ENCODE measurements at regions not wholly inside any gene's neighbourhood (a gene's known extent, or its start where the extent isn't known, plus 50 kb on each side); places are given as distances from the start of the nearest gene placed in this dataset.

DNA sequence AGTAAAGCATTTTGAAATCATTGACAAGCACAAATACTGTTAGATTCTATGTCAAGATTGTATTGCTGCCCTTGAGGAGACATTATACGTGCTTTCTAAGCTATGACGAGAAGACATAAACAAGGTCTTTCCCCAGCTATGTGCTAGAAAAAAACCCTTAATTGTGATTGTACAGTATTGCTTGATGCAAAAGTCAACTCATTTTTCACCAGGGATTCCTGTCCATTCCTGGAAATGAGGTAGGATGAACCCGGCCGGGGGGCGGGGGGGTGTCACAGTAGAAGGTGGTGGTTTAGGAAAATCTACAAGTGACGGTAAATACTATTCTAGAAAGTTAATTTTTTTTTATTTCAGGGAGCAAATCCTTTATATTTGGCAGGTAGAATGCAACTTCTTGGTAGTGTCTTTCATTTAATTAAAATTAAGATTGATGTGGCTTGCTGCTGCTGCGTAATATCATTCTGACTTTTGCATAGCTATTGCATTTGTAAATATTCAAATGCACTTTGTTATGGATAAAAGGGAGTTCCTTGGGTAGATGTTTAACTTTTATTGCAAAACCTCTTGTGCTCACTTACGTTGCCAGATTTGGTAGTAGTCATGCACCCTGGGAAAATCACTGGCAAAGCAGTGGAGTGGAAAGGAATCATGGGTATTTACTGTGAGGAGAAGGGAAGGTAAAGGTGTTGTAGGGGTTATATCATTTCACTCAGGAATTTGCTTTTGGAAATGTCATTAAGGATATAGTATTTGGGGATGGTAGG is 164.4 kb upstream of the PRPS1L1 start:
- no peak for DNase-seq (ENCODE audit: low read depth in 4 of 6, low spot score in 6 of 6)
- 80% methylated on average over 1 of the region's 8 CpGs for WGBS (ENCODE audit: insufficient coverage)
- Histone ChIP-seq H3K27ac (ENCODE audit: low read depth, low read length) (no peak overlapping the region), H3K36me3 (ENCODE audit: control insufficient read depth, insufficient read depth, low read length) (no peaks in the 10 kb centered on the region), H3K9me3 (ENCODE audit: control insufficient read depth, insufficient read depth, low read length) (no peaks in the 10 kb centered on the region), H3K27me3 (ENCODE audit: control insufficient read depth, insufficient read depth, low read length) (no peaks in the 10 kb centered on the region), H3K4me3 (ENCODE audit: low read depth, low read length) (no peak overlapping the region), H3K4me1 (ENCODE audit: control insufficient read depth, insufficient read depth, low read length) (no peaks in the 10 kb centered on the region)

DNA sequence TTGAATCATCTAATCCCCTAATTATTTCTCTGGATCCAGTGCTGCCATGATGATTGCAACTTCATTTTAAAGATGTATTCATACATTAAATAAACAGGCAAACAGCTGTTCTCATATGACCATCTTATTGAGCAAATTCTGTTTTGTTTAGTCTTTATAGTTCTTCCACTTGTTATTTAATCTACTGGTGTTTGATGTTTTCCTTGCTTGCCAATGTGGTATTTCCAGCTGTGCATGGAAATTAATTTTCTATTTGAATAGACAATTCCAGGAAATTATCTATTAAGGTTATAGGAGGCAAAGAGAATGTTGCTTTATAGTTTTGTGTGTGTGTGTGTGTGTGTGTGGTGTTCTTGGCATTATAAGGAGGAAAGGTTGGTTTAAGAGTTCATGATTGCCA is 167.0 kb upstream of the PRPS1L1 start:
- DNase-seq (ENCODE audit: low read depth in 4 of 6, low spot score in 6 of 6), result peak in 1 of 6 donors; percentile 59

DNA sequence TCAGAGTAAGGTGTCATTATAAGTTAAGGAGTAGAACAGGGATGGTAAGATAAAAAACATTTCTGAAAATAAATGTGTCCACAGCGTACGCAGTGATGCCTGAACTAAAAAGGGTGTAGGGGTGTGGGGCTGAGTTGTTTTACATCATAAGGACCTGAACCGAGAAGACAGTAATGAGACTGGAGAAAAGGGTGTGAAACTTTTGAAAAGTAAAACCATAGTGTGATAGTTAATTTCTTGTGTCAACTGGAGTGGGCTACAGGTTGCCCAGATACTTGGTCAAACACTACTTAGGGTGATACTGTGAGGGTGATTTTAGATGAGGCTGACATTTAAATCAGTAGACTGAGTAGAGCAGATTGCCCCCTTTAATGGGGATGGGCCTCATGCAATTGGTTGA is 169.0 kb upstream of the PRPS1L1 start:
- WGBS (ENCODE audit: insufficient coverage), result 100% methylated on average over 3 of the region's 3 CpGs
- Histone ChIP-seq H3K27me3 (ENCODE audit: control insufficient read depth, insufficient read depth, low read length) (no peaks in the 10 kb centered on the region), H3K27ac (ENCODE audit: low read depth, low read length) (no peak overlapping the region), H3K36me3 (ENCODE audit: control insufficient read depth, insufficient read depth, low read length) (no peaks in the 10 kb centered on the region), H3K9me3 (ENCODE audit: control insufficient read depth, insufficient read depth, low read length) (no peaks in the 10 kb centered on the region), H3K4me1 (ENCODE audit: control insufficient read depth, insufficient read depth, low read length) (no peaks in the 10 kb centered on the region), H3K4me3 (ENCODE audit: low read depth, low read length) (no peak overlapping the region)
- DNase-seq (ENCODE audit: low read depth in 4 of 6, low spot score in 6 of 6), result no peak

More for the DNA sequence above, 167.0 kb upstream of the PRPS1L1 start:
- H3K9me3 ChIP-seq (ENCODE audit: control insufficient read depth, insufficient read depth, low read length), result no peaks in the 10 kb centered on the region
- H3K4me1 ChIP-seq (ENCODE audit: control insufficient read depth, insufficient read depth, low read length), result no peaks in the 10 kb centered on the region
- no peak overlapping the region for H3K4me3 ChIP-seq (ENCODE audit: low read depth, low read length)
- H3K27me3 ChIP-seq (ENCODE audit: control insufficient read depth, insufficient read depth, low read length), result no peaks in the 10 kb centered on the region
- no peaks in the 10 kb centered on the region for H3K36me3 ChIP-seq (ENCODE audit: control insufficient read depth, insufficient read depth, low read length)
- no peak overlapping the region for H3K27ac ChIP-seq (ENCODE audit: low read depth, low read length)

DNA sequence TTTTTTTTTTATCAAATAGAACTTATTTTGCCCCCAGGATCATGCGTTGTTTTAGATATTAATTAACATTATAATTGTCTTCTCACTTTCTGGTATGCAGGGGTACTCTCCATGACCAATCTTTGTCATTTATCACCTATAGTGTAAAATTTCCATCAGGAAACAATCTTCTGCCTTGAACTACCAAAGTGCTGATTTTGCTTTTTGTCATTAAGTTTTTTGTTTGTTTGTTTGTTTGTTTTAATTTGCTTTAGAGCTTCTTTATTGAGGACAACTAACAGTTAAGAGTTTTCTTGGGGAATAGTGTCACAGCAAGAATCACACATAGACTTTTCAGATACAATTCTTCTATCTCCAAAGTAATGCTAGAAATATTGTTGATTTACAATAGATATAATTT is 171.2 kb upstream of the PRPS1L1 start:
- Histone ChIP-seq H3K36me3 (ENCODE audit: control insufficient read depth, insufficient read depth, low read length) (no peaks in the 10 kb centered on the region), H3K27me3 (ENCODE audit: control insufficient read depth, insufficient read depth, low read length) (no peaks in the 10 kb centered on the region), H3K4me3 (ENCODE audit: low read depth, low read length) (no peak overlapping the region), H3K27ac (ENCODE audit: low read depth, low read length) (no peak overlapping the region), H3K9me3 (ENCODE audit: control insufficient read depth, insufficient read depth, low read length) (no peaks in the 10 kb centered on the region), H3K4me1 (ENCODE audit: control insufficient read depth, insufficient read depth, low read length) (no peaks in the 10 kb centered on the region)
- DNase-seq (ENCODE audit: low read depth in 4 of 6, low spot score in 6 of 6), result no peak
- WGBS (ENCODE audit: insufficient coverage), result no CpG with 5 or more reads among the region's 1 CpG

DNA sequence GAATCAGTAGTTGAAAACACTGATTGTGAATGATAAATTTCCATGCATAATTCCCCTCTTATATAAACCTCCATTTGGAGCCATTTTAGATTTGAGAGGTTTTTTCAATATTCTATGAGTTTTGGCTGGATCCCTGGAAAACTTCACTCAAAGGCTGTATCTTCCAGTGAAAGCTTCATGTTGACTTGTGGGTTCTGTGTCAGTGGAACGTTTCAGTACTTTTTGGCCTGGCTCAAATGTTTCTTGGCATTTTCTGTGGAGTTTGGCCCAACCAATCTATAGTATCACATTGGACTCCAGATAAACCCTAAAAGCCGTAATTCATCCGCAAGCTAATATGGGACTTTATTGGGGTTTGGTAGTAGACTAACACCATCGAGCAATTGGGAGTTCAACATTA is 172.6 kb upstream of the PRPS1L1 start:
- Histone ChIP-seq H3K9me3 (ENCODE audit: control insufficient read depth, insufficient read depth, low read length) (no peaks in the 10 kb centered on the region), H3K36me3 (ENCODE audit: control insufficient read depth, insufficient read depth, low read length) (no peaks in the 10 kb centered on the region), H3K27ac (ENCODE audit: low read depth, low read length) (no peak overlapping the region), H3K27me3 (ENCODE audit: control insufficient read depth, insufficient read depth, low read length) (no peaks in the 10 kb centered on the region), H3K4me3 (ENCODE audit: low read depth, low read length) (no peak overlapping the region), H3K4me1 (ENCODE audit: control insufficient read depth, insufficient read depth, low read length) (no peaks in the 10 kb centered on the region)
- WGBS (ENCODE audit: insufficient coverage), result 57% methylated on average over 1 of the region's 4 CpGs
- peak in 1 of 6 donors; percentile 27 for DNase-seq (ENCODE audit: low read depth in 4 of 6, low spot score in 6 of 6)

DNA sequence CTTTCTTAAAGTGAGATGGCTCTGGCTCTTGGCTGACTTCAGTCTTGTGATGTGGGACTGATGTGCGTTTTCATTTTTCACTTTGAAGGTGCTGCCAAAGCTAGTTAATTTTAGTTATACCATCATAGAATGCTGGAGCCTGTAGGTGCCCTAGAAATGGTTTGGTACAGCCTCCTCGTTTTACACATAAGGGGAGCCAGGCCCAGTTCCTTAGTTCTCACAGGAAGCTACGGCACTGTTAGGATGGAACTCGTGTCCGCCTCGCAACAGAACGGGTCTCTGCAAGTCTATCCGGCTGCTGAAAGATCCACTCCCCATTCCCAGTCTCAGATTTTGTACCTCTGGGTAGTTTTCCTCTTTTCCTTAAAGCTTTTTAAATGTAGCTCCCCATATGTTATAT is 173.2 kb upstream of the PRPS1L1 start:
- H3K36me3 ChIP-seq (ENCODE audit: control insufficient read depth, insufficient read depth, low read length), result no peaks in the 10 kb centered on the region
- 91% methylated on average over 7 of the region's 8 CpGs for WGBS (ENCODE audit: insufficient coverage)
- H3K9me3 ChIP-seq (ENCODE audit: control insufficient read depth, insufficient read depth, low read length), result no peaks in the 10 kb centered on the region
- no peak overlapping the region for H3K27ac ChIP-seq (ENCODE audit: low read depth, low read length)
- no peaks in the 10 kb centered on the region for H3K27me3 ChIP-seq (ENCODE audit: control insufficient read depth, insufficient read depth, low read length)
- no peak for DNase-seq (ENCODE audit: low read depth in 4 of 6, low spot score in 6 of 6)
- no peaks in the 10 kb centered on the region for H3K4me1 ChIP-seq (ENCODE audit: control insufficient read depth, insufficient read depth, low read length)
- H3K4me3 ChIP-seq (ENCODE audit: low read depth, low read length), result no peak overlapping the region

DNA sequence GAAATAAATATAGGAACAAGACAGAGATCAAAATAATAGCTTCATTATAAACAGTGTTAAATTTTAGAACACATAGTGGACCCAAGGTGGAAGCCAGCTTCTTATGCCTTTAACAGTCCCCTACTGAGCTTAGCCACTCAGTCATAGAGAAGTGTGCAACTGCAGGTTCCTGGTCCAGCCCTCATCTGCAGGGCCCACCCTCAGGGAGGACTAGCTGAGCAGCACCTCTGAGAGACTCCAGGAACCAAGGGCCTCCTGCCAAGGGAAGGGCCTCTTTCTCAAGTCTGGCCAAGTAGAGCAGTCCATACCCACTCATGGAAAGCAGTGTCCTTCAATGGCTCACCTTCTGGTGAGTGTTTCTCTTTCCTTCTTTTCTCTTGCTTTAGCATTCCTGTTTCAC is 173.7 kb upstream of the PRPS1L1 start:
- Histone ChIP-seq H3K27ac (ENCODE audit: low read depth, low read length) (no peak overlapping the region), H3K4me1 (ENCODE audit: control insufficient read depth, insufficient read depth, low read length) (no peaks in the 10 kb centered on the region), H3K4me3 (ENCODE audit: low read depth, low read length) (no peak overlapping the region), H3K27me3 (ENCODE audit: control insufficient read depth, insufficient read depth, low read length) (no peaks in the 10 kb centered on the region), H3K36me3 (ENCODE audit: control insufficient read depth, insufficient read depth, low read length) (no peaks in the 10 kb centered on the region), H3K9me3 (ENCODE audit: control insufficient read depth, insufficient read depth, low read length) (no peaks in the 10 kb centered on the region)
- DNase-seq (ENCODE audit: low read depth in 4 of 6, low spot score in 6 of 6), result no peak

DNA sequence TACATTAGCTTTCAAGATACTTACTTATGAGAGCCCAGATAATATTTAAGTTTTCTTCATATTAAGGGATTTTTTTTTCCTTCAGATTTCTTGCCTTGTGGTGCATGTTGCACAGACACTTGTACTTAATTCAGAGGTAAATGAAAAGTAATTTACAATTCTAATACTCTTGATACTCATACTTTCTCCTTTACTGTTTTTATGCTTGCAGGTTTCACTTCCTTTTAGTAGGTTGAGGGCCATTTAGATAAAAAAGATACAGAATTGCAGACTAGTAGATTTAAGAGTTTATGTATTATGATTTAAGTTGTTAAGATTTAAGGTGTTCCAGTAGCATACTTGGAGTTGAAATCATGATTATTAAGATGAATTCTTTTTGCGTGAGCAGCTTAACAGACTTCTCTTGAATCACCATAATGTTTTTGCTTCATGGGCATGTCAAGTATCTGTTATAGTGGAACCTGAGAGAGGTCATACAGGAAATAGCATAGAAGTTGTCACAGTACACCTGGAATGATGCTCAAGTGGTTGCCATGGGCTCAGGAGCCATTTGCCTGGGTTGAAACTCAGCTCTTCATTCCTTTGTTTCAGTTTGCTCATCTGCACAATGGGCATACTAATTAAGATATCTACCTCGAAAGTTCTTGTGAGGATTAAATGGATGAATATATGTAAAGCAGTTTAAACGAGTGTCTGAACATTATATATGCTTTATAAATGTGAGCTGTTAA is 174.8 kb upstream of the PRPS1L1 start:
- Histone ChIP-seq H3K27ac (ENCODE audit: low read depth, low read length) (no peak overlapping the region), H3K27me3 (ENCODE audit: control insufficient read depth, insufficient read depth, low read length) (no peaks in the 10 kb centered on the region), H3K4me1 (ENCODE audit: control insufficient read depth, insufficient read depth, low read length) (no peaks in the 10 kb centered on the region), H3K9me3 (ENCODE audit: control insufficient read depth, insufficient read depth, low read length) (no peaks in the 10 kb centered on the region), H3K4me3 (ENCODE audit: low read depth, low read length) (no peak overlapping the region), H3K36me3 (ENCODE audit: control insufficient read depth, insufficient read depth, low read length) (no peaks in the 10 kb centered on the region)
- WGBS (ENCODE audit: insufficient coverage), result 83% methylated on average over 1 of the region's 3 CpGs
- no peak for DNase-seq (ENCODE audit: low read depth in 4 of 6, low spot score in 6 of 6)

DNA sequence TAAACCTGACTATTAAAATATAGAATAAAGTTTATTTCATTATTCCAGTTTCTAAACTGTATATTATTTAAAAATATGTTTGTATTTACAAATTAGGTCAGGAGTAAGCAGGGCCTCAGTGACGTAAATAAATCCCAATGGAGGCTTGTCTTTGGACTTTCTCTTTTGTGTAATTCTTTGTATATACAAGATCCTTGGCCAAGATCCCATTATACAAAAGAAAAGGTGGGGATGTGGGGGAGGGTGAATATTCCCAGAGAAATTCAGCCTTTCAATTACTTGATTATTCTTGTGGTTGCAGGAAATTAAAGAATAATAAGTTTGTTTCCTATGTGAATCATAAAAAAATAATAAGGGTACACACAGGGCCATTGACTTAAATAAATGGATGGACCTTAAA is 178.7 kb upstream of the PRPS1L1 start:
- Histone ChIP-seq H3K36me3 (ENCODE audit: control insufficient read depth, insufficient read depth, low read length) (no peaks in the 10 kb centered on the region), H3K27me3 (ENCODE audit: control insufficient read depth, insufficient read depth, low read length) (no peaks in the 10 kb centered on the region), H3K4me3 (ENCODE audit: low read depth, low read length) (no peak overlapping the region), H3K27ac (ENCODE audit: low read depth, low read length) (no peak overlapping the region), H3K4me1 (ENCODE audit: control insufficient read depth, insufficient read depth, low read length) (no peaks in the 10 kb centered on the region), H3K9me3 (ENCODE audit: control insufficient read depth, insufficient read depth, low read length) (no peaks in the 10 kb centered on the region)
- DNase-seq (ENCODE audit: low read depth in 4 of 6, low spot score in 6 of 6), result peak in 2 of 6 donors; percentile 14 to 15
- WGBS (ENCODE audit: insufficient coverage), result no CpG with 5 or more reads among the region's 1 CpG

DNA sequence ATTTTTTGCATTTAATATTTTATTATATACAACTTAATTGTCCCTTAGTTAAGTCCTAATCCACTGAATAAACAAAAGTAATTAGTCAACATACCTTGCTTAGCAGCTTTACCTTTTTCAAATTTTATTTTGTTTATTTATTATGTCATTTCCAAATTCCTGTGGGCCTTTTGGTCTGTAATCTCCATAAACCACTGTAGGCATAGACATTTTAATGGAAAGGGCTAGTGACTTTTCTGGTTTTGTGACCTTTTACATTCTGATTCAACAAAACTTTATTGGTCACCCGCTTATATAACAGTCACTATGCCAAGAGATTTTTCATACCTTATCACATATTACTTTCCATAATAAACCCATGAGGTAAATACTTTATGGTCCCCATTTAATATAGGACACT is 181.3 kb upstream of the PRPS1L1 start:
- no CpG with 5 or more reads among the region's 1 CpG for WGBS (ENCODE audit: insufficient coverage)
- no peaks in the 10 kb centered on the region for H3K4me1 ChIP-seq (ENCODE audit: control insufficient read depth, insufficient read depth, low read length)
- H3K27me3 ChIP-seq (ENCODE audit: control insufficient read depth, insufficient read depth, low read length), result no peaks in the 10 kb centered on the region
- H3K27ac ChIP-seq (ENCODE audit: low read depth, low read length), result no peak overlapping the region
- no peak for DNase-seq (ENCODE audit: low read depth in 4 of 6, low spot score in 6 of 6)
- H3K9me3 ChIP-seq (ENCODE audit: control insufficient read depth, insufficient read depth, low read length), result no peaks in the 10 kb centered on the region
- H3K4me3 ChIP-seq (ENCODE audit: low read depth, low read length), result no peak overlapping the region
- H3K36me3 ChIP-seq (ENCODE audit: control insufficient read depth, insufficient read depth, low read length), result no peaks in the 10 kb centered on the region

Measured in spinal cord (tissue), 9 donors.